GM18505 (cell line): ENCODE measurements at regions not wholly inside any gene's neighbourhood (a gene's known extent, or its start where the extent isn't known, plus 50 kb on each side); places are given as distances from the start of the nearest gene placed in this dataset.

ENCODE experiments used
- ATAC-seq: cut with Tn5 transposase; IDR thresholded peaks from one replicate; pipeline ENCODE4 v1.9.1; 2021; ENCODE audit not compliant: unreplicated experiment
- POLR2A ChIP-seq: IDR thresholded peaks from 4 replicates; pipeline ENCODE4 v1.6.1; 2011; ENCODE audit warnings: borderline replicate concordance; ENCODE audit not compliant: insufficient read depth, insufficient read length; ENCODE audit errors: extremely low read depth

DNA sequence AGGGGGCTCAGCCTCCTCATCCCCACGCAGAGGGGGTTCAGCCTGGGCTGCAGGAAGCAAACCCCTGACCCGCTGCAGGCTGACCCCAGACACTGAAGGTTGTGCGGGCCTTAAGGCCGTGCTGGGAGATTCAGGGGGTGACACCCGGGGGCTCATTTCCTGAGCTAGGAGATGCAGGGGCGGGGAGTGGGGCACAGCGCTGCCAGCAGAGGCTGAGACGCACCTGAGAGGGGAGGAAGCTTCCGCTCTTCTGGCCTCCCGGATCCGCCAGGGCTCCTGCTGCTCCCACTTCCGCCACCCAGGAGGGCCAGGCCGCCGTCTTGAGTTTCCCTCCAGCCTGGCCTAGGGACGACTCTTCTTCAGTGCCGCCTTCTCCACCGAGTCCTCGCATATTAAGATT, 173.2 kb upstream of the FOXF1 start:
- no peak for TF ChIP-seq POLR2A
- ATAC-seq: no peak

DNA sequence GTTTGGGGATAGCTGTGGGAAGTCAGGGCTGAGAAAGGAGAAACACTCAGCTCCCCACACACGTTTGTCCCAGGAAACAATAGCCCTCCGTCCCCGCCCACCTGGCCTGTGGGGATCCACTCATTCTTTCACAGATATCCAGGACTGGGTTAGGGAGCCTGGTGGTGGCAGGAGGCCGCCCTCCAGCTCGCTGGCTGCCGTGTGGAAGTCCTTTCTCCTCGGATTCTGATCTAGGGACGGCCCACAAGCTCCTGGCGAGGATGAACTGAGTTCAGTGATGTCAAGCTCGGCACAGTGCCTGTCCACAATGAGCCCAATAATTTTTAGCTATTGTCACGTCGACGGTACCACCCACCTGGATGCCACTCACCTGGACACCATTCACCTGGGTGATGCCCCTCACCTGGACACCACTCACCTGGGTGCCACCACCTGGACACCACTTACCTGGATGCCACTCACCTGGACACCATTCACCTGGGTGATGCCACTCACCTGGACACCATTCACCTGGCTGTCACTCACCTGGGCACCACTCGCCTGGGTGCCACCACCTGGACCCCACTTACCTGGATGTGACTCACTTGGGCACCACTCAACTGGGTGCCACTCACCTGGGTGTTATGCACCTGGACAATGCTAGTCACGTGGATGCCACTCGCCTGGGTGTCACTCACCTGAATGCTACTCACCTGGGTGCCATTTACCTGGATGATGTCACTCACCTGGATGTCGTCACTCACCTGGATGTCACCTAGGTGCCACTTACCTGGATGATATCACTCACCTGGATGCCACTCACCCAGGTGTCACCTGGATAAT, 172.5 kb upstream of the FOXF1 start:
- no peak for ATAC-seq
- TF ChIP-seq POLR2A: no peak

- no peak for TF ChIP-seq POLR2A
- no peak for ATAC-seq
Observed at GRCh38 chr16:86338403-86339115, 171.8 kb upstream of the FOXF1 start.

- ATAC-seq: no peak
- no peak for TF ChIP-seq POLR2A
Observed at GRCh38 chr16:86342161-86342834, 168.0 kb upstream of the FOXF1 start.

GRCh38 chr16:86343027-86343795, 167.1 kb upstream of the FOXF1 start:
- TF ChIP-seq POLR2A: no peak
- ATAC-seq: no peak

- no peak for ATAC-seq
- TF ChIP-seq POLR2A: no peak
Observed at GRCh38 chr16:86343796-86344585, 166.3 kb upstream of the FOXF1 start.

GRCh38 chr16:86344586-86344871, 165.8 kb upstream of the FOXF1 start:
- no peak for ATAC-seq

GRCh38 chr16:86344881-86345280, 165.4 kb upstream of the FOXF1 start:
- no peak for TF ChIP-seq POLR2A
- no peak for ATAC-seq

More at GRCh38 chr16:86344586-86344871, 165.8 kb upstream of the FOXF1 start:
- no peak for TF ChIP-seq POLR2A

- no peak for ATAC-seq
- no peak for TF ChIP-seq POLR2A
Observed at GRCh38 chr16:86345516-86345915, 164.8 kb upstream of the FOXF1 start.

DNA sequence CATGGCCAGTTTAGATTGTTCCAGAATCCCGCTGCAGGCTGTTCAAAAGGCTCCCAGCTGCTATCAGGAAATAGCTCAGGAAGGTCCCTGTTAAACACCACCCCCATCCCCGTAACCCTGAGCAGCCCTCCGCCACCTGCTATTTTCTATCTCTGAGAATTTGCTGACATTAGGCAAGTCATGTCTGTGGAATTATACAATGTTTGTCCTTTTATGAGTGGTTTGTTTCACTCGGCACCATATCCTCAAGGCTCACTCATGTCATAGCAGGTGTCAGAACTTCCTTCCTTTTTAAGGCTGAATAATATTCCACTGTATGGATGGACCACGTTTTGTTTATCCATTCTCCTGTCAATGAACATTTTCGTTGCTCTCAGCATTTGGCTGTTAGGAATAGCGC, 164.3 kb upstream of the FOXF1 start:
- no peak for TF ChIP-seq POLR2A
- ATAC-seq: no peak

DNA sequence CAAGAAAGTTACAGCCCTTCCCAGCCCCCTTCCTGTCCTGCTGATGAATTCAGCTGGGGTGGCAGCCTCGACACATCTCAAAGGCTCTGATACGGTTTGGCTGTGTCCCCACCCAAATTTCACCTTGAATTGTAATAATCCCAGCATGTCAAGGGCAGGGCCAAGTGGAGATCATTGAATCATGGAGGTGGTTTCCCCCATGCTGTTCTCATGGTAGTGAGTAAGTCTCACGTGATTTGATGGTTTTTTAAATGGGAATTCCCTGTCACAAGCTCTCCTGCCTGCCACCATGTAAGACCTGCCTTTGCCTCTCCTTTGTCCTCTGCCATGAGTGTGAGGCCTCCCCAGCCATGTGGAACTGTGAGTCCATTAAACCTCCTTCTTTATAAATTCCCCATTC, 163.2 kb upstream of the FOXF1 start:
- no peak for ATAC-seq
- TF ChIP-seq POLR2A: no peak

DNA sequence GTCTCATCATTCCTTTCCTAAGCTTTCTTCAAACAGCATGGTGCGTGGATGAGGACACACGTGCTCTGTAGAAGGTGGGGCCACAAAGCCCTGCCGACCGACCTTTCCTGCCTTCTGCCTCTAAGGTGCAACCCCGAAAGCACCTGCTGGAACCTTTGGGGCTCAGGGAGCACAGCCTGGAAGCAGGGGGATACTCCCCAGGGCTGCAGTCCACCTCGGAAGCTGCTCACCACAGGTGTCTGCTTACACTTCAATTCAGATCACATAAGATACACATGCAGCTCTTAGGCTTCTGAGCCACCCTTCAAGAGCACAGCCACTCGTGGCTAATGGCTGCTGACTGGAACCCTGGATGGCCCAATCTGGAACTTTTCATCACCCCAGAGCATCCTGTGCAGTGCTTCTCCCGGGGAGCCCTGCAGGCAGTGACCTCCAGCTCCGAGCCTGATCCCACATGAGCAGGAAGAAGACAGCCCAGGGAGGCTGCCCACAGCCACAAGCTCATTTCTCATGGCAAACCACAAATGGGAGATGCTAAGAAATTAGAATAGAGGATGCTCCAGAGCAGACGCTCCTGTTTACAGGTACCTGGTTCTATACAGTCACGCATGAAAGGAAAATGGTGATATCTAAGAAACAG, 162.3 kb upstream of the FOXF1 start:
- no peak for ATAC-seq
- no peak for TF ChIP-seq POLR2A
